OCI-LY3 (cell line): ENCODE measurements at regions not wholly inside any gene's neighbourhood (a gene's known extent, or its start where the extent isn't known, plus 50 kb on each side); places are given as distances from the start of the nearest gene placed in this dataset.
"Not testable (repeated sequence)": the region's sequence is repeated elsewhere in the genome, so short reads cannot be mapped to it uniquely, and the experiment has no call there.

ENCODE experiments used
- H2AFZ ChIP-seq: fragments of 200-600, 300-600 bp; shearing (Covaris generic); 2 replicates; pipeline ENCODE4 v1.6.0; 2014; ENCODE audit warnings: antibody characterized with exemption, low read depth, low read length
- H3K27ac ChIP-seq: fragments of 200-600, 300-600 bp; sonication (generic); 2 replicates; pipeline ENCODE4 v1.5.1; 2014; ENCODE audit warnings: mild to moderate bottlenecking, low read length, moderate library complexity, mixed read lengths
- H3K27me3 ChIP-seq: fragments of 200-600, 300-600 bp; sonication (generic); 2 replicates; pipeline ENCODE4 v1.6.1; 2014; ENCODE audit warnings: low read depth, low read length, mixed read lengths
- H3K36me3 ChIP-seq: fragments of 200-600, 300-600 bp; sonication (generic); replicated peaks from 2 replicates; pipeline ENCODE3; 2014; ENCODE audit warnings: low read depth, low read length, mixed read lengths
- H3K4me1 ChIP-seq: fragments of 300-600, 200-600 bp; sonication (generic); 2 replicates; pipeline ENCODE4 v1.6.1; 2014; ENCODE audit warnings: low read length, mixed read lengths
- H3K4me2 ChIP-seq: fragments of 200-600, 300-600 bp; sonication (generic); 2 replicates; pipeline ENCODE4 v1.6.1; 2014; ENCODE audit warnings: low read length, mixed read lengths
- H3K4me3 ChIP-seq: fragments of 300-600, 200-600 bp; sonication (generic); 2 replicates; pipeline ENCODE4 v1.5.1; 2014; ENCODE audit warnings: antibody characterized with exemption, mild to moderate bottlenecking, low read length, moderate library complexity
- H3K79me2 ChIP-seq: fragments of 300-600, 200-600 bp; shearing (Covaris generic); 2 replicates; pipeline ENCODE4 v1.6.1; 2014; ENCODE audit warnings: mild to moderate bottlenecking, low read length, mixed read lengths
- H3K9ac ChIP-seq: fragments of 300-600, 200-600 bp; shearing (Covaris generic); 2 replicates; pipeline ENCODE4 v1.6.0; 2014; ENCODE audit warnings: mild to moderate bottlenecking, low read length, moderate library complexity
- H3K9me3 ChIP-seq: fragments of 200-600, 300-600 bp; shearing (Covaris generic); 2 replicates; pipeline ENCODE4 v1.6.1; 2014; ENCODE audit warnings: low read length, mixed read lengths; ENCODE audit not compliant: insufficient read depth
- H4K20me1 ChIP-seq: fragments of 200-600, 300-600 bp; sonication (generic); 2 replicates; pipeline ENCODE4 v1.6.1; 2016; ENCODE audit warnings: low read length, mixed read lengths; ENCODE audit not compliant: insufficient read depth
- CTCF ChIP-seq: fragments of 200-600, 300-600 bp; sonication (generic); IDR thresholded peaks from 2 replicates; pipeline ENCODE4 v1.5.1; 2014; ENCODE audit warnings: antibody characterized with exemption, low read length, low read depth
- EZH2phosphoT487 ChIP-seq: fragments of 200-600 bp; shearing (Covaris generic); IDR thresholded peaks from 2 replicates; pipeline ENCODE4 v1.6.1; 2018; ENCODE audit warnings: antibody characterized with exemption, mixed run types, low read depth

DNA sequence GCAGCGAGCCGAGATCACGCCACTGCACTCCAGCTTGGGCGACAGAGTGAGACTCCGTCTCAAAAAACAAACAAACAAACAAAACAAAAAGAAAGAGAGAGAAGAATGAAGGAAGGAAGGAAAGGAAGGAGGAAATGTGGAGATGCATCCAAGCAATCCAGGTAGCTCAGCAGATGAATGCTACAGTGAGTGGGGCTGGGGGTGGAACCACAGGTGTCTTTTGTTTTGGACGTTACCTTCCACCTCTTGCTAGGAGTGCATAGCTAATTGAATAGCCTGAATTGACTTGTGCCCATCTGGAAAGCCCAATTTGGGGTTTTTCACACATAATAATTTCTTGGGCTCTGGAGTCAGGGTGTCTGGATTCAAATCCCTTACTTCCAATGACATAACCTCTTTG lies 66.0 kb upstream of the GTF3A start:
- Histone ChIP-seq H4K20me1 (no peaks in the 10 kb centered on the region), H3K4me3 (no peak overlapping the region), H2AFZ (no peak overlapping the region), H3K4me1 (peaks cover 25% of the 10 kb centered on the region), H3K27ac (no peak overlapping the region), H3K27me3 (peaks cover 10% of the 10 kb centered on the region), H3K79me2 (no peaks in the 10 kb centered on the region), H3K4me2 (no peak overlapping the region), H3K9ac (no peak overlapping the region), H3K9me3 (no peaks in the 10 kb centered on the region), H3K36me3 (no peaks in the 10 kb centered on the region)
- TF ChIP-seq CTCF (no peak), EZH2phosphoT487 (no peak)

- no peak overlapping the region for H3K9ac ChIP-seq
- no peaks in the 10 kb centered on the region for H3K36me3 ChIP-seq
- peak; percentile 95 for TF ChIP-seq CTCF
- no peak for TF ChIP-seq EZH2phosphoT487
- H3K4me3 ChIP-seq: no peak overlapping the region
- H3K27me3 ChIP-seq: peaks cover 10% of the 10 kb centered on the region
- no peaks in the 10 kb centered on the region for H3K9me3 ChIP-seq
- no peak overlapping the region for H2AFZ ChIP-seq
- H4K20me1 ChIP-seq: no peaks in the 10 kb centered on the region
- H3K27ac ChIP-seq: no peak overlapping the region
- H3K4me2 ChIP-seq: no peak overlapping the region
- H3K4me1 ChIP-seq: peaks cover 17% of the 10 kb centered on the region
- H3K79me2 ChIP-seq: no peaks in the 10 kb centered on the region
These were observed 65.1 kb upstream of the GTF3A start for GRCh38 chr13:27359199-27359821.

GRCh38 chr13:27360562-27360961 lies 63.9 kb upstream of the GTF3A start:
- H4K20me1 ChIP-seq: no peaks in the 10 kb centered on the region
- H2AFZ ChIP-seq: no peak overlapping the region
- TF ChIP-seq CTCF: no peak
- peaks cover 7% of the 10 kb centered on the region; the same call in 1 of the 2 replicates for H3K4me1 ChIP-seq
- no peaks in the 10 kb centered on the region for H3K36me3 ChIP-seq
- H3K9me3 ChIP-seq: no peaks in the 10 kb centered on the region
- no peak overlapping the region for H3K27ac ChIP-seq
- no peak overlapping the region for H3K4me2 ChIP-seq
- no peaks in the 10 kb centered on the region for H3K79me2 ChIP-seq
- no peak overlapping the region for H3K9ac ChIP-seq
- no peak overlapping the region for H3K4me3 ChIP-seq
- peaks cover 10% of the 10 kb centered on the region for H3K27me3 ChIP-seq

- Histone ChIP-seq H4K20me1 (no peaks in the 10 kb centered on the region), H3K4me1 (peaks cover 3% of the 10 kb centered on the region; the same call in 1 of the 2 replicates), H3K9ac (peak overlapping the region; percentile 52), H3K4me2 (peak overlapping the region; percentile 76), H3K79me2 (no peaks in the 10 kb centered on the region), H3K4me3 (peak overlapping the region; percentile 76), H3K27me3 (peaks cover 10% of the 10 kb centered on the region), H2AFZ (peak overlapping the region; percentile 100), H3K27ac (no peak overlapping the region), H3K9me3 (no peaks in the 10 kb centered on the region), H3K36me3 (no peaks in the 10 kb centered on the region)
- TF ChIP-seq EZH2phosphoT487 (no peak), CTCF (peak; percentile 96)
These were observed 62.2 kb upstream of the GTF3A start for GRCh38 chr13:27362064-27362751.

- H4K20me1 ChIP-seq, H3K36me3 ChIP-seq, H3K79me2 ChIP-seq, H3K9ac ChIP-seq, H3K27ac ChIP-seq, H3K4me2 ChIP-seq, H3K27me3 ChIP-seq, H3K4me3 ChIP-seq, H2AFZ ChIP-seq, H3K4me1 ChIP-seq, H3K9me3 ChIP-seq: not testable (repeated sequence)
These were observed 60.8 kb upstream of the GTF3A start for GRCh38 chr13:27363637-27364036.
